ENCODE measurements at regions not wholly inside any gene's neighbourhood (a gene's known extent, or its start where the extent isn't known, plus 50 kb on each side); places are given as distances from the start of the nearest gene placed in this dataset.

DNA sequence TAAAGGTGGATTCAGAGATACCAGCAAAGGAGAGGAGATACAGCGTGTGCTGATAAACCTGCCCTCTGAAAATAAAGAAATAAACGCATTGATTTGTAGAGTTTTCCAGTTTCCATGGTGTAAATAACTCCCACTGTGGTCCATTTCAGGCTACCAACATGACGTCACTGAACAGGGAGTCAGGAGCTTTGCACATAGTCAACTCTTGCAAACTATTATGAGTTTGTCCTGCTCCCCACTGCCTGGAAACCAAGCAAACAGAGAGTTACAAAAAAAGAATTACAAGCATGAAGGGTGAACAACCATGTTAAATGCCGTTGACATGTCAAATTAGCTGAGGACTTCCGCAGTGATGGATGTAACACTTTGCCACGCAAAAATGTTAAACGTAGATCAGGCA is 70.4 kb upstream of the GATA2 start:
- no CpG with 5 or more reads among the region's 7 CpGs for WGBS, 2 donors (ENCODE audit: extremely low coverage in 2 of 2, insufficient read length in 2 of 2, insufficient replicate concordance in 1 of 2)

DNA sequence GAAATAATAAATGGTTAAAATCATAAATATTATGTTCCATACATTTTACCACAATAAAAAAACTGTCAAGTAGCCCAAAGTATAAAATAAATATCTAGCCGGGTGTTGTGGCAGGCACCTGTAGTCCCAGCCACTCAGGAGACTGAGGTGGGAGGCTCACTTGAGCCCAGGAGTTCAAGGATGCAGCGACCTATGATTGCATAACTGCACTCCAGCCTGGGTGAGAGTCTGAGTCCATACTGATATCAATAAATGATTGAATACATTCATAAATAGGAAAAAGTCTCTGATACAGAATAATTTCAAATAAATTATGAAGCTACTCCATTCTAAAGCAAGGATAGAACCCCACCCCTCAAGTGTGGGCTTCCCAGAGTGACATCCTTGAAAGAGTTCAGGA is 68.5 kb upstream of the GATA2 start:
- H3K27me3 ChIP-seq (ENCODE audit: control insufficient read depth in 3 of 3, insufficient read depth in 3 of 3, low read depth in 1 of 3, low read length in 3 of 3): peaks cover 0 to 35% (median 4%) of the 10 kb centered on the region in 3 experiments
- no CpG with 5 or more reads among the region's 2 CpGs for WGBS, 2 donors (ENCODE audit: extremely low coverage in 2 of 2, insufficient read length in 2 of 2, insufficient replicate concordance in 1 of 2)

More for the DNA sequence above, 70.4 kb upstream of the GATA2 start:
- Histone ChIP-seq H3K79me1 (ENCODE audit: low read depth, low read length) (no peaks in the 10 kb centered on the region), H3K36me3 (replicated peaks in 1 of 2; ENCODE audit: control insufficient read depth in 2 of 2, insufficient read depth in 2 of 2, low read length in 2 of 2) (no peaks in the 10 kb centered on the region), H2BK15ac (ENCODE audit: low read length) (no peak overlapping the region), H3K23ac (ENCODE audit: low read depth, low read length, poor library complexity) (no peak overlapping the region), H3K4me1 (ENCODE audit: control insufficient read depth in 2 of 2, insufficient read depth in 1 of 2, low read depth in 1 of 2, low read length in 2 of 2) (no peaks in the 10 kb centered on the region), H2BK12ac (ENCODE audit: low read length) (no peak overlapping the region), H3K9me3 (replicated peaks in 1 of 2; ENCODE audit: control insufficient read depth in 2 of 2, insufficient read depth in 1 of 2, low read depth in 1 of 2, low read length in 2 of 2) (no peaks in the 10 kb centered on the region), H3K4me3 (ENCODE audit: low read length in 2 of 2) (no peak overlapping the region), H3K27ac (replicated peaks; ENCODE audit: low read length) (no peak overlapping the region), H2AK5ac (ENCODE audit: low read depth, low read length) (no peak overlapping the region), H3K9ac (ENCODE audit: low read depth, low read length, poor library complexity) (no peak overlapping the region), H3K4ac (ENCODE audit: low read length) (no peak overlapping the region), H4K91ac (ENCODE audit: low read depth, low read length, poor library complexity) (no peak overlapping the region), H3K14ac (ENCODE audit: low read length) (no peak overlapping the region), H2AFZ (ENCODE audit: low read length) (no peak overlapping the region), H3K27me3 (ENCODE audit: control insufficient read depth in 3 of 3, insufficient read depth in 3 of 3, low read depth in 1 of 3, low read length in 3 of 3) (peaks cover 0 to 31% (median 2%) of the 10 kb centered on the region in 3 experiments), H2BK120ac (ENCODE audit: low read depth, low read length) (no peak overlapping the region), H3K18ac (ENCODE audit: low read length) (no peak overlapping the region), H2BK5ac (ENCODE audit: low read length) (no peak overlapping the region), H3K4me2 (ENCODE audit: insufficient read depth, low read length, poor library complexity, severe bottlenecking) (no peak overlapping the region), H4K8ac (ENCODE audit: low read depth, low read length) (no peak overlapping the region)
- no peak for DNase-seq (ENCODE audit: low spot score)

DNA sequence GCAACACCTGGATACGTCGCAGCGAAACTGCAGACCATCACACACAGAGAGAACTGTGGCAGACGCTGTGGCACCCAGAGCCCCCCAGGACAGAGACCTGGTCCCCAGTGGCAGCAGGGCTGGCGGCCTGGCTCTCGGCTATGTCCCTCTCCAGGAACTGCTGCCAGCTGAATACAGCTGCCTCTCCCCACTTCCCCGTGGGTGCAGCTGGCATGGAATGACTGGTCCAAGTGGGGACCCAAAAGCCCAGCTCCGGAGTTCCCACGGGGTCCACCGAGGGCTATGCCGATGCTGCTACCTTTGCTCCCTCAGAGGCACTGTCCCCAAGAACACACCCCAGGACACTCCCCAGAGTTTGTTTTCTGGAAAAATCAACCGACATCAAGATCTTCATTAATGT is 67.8 kb upstream of the GATA2 start:
- Histone ChIP-seq H3K23ac (ENCODE audit: low read depth, low read length, poor library complexity) (no peak overlapping the region), H2BK15ac (ENCODE audit: low read length) (no peak overlapping the region), H2AK5ac (ENCODE audit: low read depth, low read length) (no peak overlapping the region), H3K18ac (ENCODE audit: low read length) (peak overlapping the region; percentile 52), H3K4me1 (ENCODE audit: control insufficient read depth in 2 of 2, insufficient read depth in 1 of 2, low read depth in 1 of 2, low read length in 2 of 2) (no peaks in the 10 kb centered on the region), H2BK120ac (ENCODE audit: low read depth, low read length) (no peak overlapping the region), H3K4me3 (ENCODE audit: low read length in 2 of 2) (no peak overlapping the region), H2BK5ac (ENCODE audit: low read length) (no peak overlapping the region), H3K27ac (replicated peaks; ENCODE audit: low read length) (no peak overlapping the region), H3K9me3 (replicated peaks in 1 of 2; ENCODE audit: control insufficient read depth in 2 of 2, insufficient read depth in 1 of 2, low read depth in 1 of 2, low read length in 2 of 2) (no peaks in the 10 kb centered on the region), H4K91ac (ENCODE audit: low read depth, low read length, poor library complexity) (no peak overlapping the region), H3K14ac (ENCODE audit: low read length) (no peak overlapping the region), H2AFZ (ENCODE audit: low read length) (no peak overlapping the region), H3K4ac (ENCODE audit: low read length) (no peak overlapping the region), H3K36me3 (replicated peaks in 1 of 2; ENCODE audit: control insufficient read depth in 2 of 2, insufficient read depth in 2 of 2, low read length in 2 of 2) (no peaks in the 10 kb centered on the region), H4K8ac (ENCODE audit: low read depth, low read length) (no peak overlapping the region), H3K27me3 (ENCODE audit: control insufficient read depth in 3 of 3, insufficient read depth in 3 of 3, low read depth in 1 of 3, low read length in 3 of 3) (peaks cover 0 to 41% (median 9%) of the 10 kb centered on the region in 3 experiments), H3K79me1 (ENCODE audit: low read depth, low read length) (no peaks in the 10 kb centered on the region), H3K9ac (ENCODE audit: low read depth, low read length, poor library complexity) (no peak overlapping the region), H2BK12ac (ENCODE audit: low read length) (no peak overlapping the region), H3K4me2 (ENCODE audit: insufficient read depth, low read length, poor library complexity, severe bottlenecking) (no peak overlapping the region)
- WGBS, 2 donors (ENCODE audit: extremely low coverage in 2 of 2, insufficient read length in 2 of 2, insufficient replicate concordance in 1 of 2): no CpG with 5 or more reads among the region's 12 CpGs
- no peak for DNase-seq (ENCODE audit: low spot score)

More for the DNA sequence above, 68.5 kb upstream of the GATA2 start:
- Histone ChIP-seq H3K4ac (ENCODE audit: low read length) (no peak overlapping the region), H4K91ac (ENCODE audit: low read depth, low read length, poor library complexity) (no peak overlapping the region), H3K79me1 (ENCODE audit: low read depth, low read length) (no peaks in the 10 kb centered on the region), H3K18ac (ENCODE audit: low read length) (no peak overlapping the region), H3K23ac (ENCODE audit: low read depth, low read length, poor library complexity) (no peak overlapping the region), H3K9ac (ENCODE audit: low read depth, low read length, poor library complexity) (no peak overlapping the region), H3K27ac (replicated peaks; ENCODE audit: low read length) (no peak overlapping the region), H3K9me3 (replicated peaks in 1 of 2; ENCODE audit: control insufficient read depth in 2 of 2, insufficient read depth in 1 of 2, low read depth in 1 of 2, low read length in 2 of 2) (no peaks in the 10 kb centered on the region), H3K36me3 (replicated peaks in 1 of 2; ENCODE audit: control insufficient read depth in 2 of 2, insufficient read depth in 2 of 2, low read length in 2 of 2) (no peaks in the 10 kb centered on the region), H2BK15ac (ENCODE audit: low read length) (no peak overlapping the region), H4K8ac (ENCODE audit: low read depth, low read length) (no peak overlapping the region), H2AFZ (ENCODE audit: low read length) (no peak overlapping the region), H3K4me1 (ENCODE audit: control insufficient read depth in 2 of 2, insufficient read depth in 1 of 2, low read depth in 1 of 2, low read length in 2 of 2) (no peaks in the 10 kb centered on the region), H2BK12ac (ENCODE audit: low read length) (no peak overlapping the region), H2BK120ac (ENCODE audit: low read depth, low read length) (no peak overlapping the region), H3K4me2 (ENCODE audit: insufficient read depth, low read length, poor library complexity, severe bottlenecking) (no peak overlapping the region), H2BK5ac (ENCODE audit: low read length) (no peak overlapping the region), H3K14ac (ENCODE audit: low read length) (no peak overlapping the region), H2AK5ac (ENCODE audit: low read depth, low read length) (no peak overlapping the region), H3K4me3 (ENCODE audit: low read length in 2 of 2) (no peak overlapping the region)
- DNase-seq (ENCODE audit: low spot score): no peak

DNA sequence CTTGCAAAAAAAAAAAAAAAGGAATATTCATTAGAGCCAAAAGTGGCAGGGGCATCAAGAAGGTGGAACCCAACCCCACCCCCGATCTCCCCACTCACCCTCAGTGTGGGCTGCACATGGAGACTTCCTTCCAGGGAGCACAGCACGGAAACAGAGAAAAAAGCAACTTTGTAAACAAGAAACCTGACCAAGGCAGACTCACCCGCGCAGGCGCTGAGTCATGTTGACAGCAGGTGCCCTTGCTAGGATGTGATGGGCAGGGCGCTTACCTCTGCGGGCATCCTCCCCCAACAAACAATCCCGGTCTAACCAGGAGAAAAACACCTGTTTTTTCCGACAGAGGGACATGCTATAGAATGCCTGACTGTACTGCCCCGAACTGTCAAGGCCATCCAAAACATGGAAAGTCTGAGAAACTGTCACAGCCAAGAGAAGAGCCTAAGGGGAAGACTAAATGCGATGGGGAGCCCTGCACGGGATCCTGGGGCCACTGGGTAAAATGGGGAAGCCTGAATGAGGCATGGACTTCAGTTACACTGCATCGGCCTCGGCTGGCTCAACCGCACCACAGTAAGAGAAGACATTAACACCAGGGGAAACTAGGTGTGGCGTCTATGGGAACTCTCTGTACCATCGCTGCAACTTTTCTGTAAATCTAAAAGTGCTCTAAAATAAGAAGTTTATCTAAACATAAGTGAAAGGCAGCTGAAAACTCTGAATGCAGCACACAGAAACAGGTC is 66.7 kb upstream of the GATA2 start:
- H3K4me3 ChIP-seq (ENCODE audit: low read length in 2 of 2): no peak overlapping the region
- no peak overlapping the region for H4K91ac ChIP-seq (ENCODE audit: low read depth, low read length, poor library complexity)

More for the DNA sequence above, 66.7 kb upstream of the GATA2 start:
- H2BK15ac ChIP-seq (ENCODE audit: low read length): no peak overlapping the region
- no peaks in the 10 kb centered on the region for H3K36me3 ChIP-seq (replicated peaks in 1 of 2; ENCODE audit: control insufficient read depth in 2 of 2, insufficient read depth in 2 of 2, low read length in 2 of 2)
- H3K27me3 ChIP-seq (ENCODE audit: control insufficient read depth in 3 of 3, insufficient read depth in 3 of 3, low read depth in 1 of 3, low read length in 3 of 3): peaks cover 0 to 45% (median 19%) of the 10 kb centered on the region in 3 experiments
- no peak overlapping the region for H2BK5ac ChIP-seq (ENCODE audit: low read length)
- H3K9ac ChIP-seq (ENCODE audit: low read depth, low read length, poor library complexity): no peak overlapping the region
- no peak overlapping the region for H3K14ac ChIP-seq (ENCODE audit: low read length)
- no peak overlapping the region for H3K23ac ChIP-seq (ENCODE audit: low read depth, low read length, poor library complexity)
- no peak overlapping the region for H2BK120ac ChIP-seq (ENCODE audit: low read depth, low read length)
- no peak overlapping the region for H3K4ac ChIP-seq (ENCODE audit: low read length)
- no peaks in the 10 kb centered on the region for H3K9me3 ChIP-seq (replicated peaks in 1 of 2; ENCODE audit: control insufficient read depth in 2 of 2, insufficient read depth in 1 of 2, low read depth in 1 of 2, low read length in 2 of 2)
- H4K8ac ChIP-seq (ENCODE audit: low read depth, low read length): no peak overlapping the region
- H3K79me1 ChIP-seq (ENCODE audit: low read depth, low read length): no peaks in the 10 kb centered on the region
- no peaks in the 10 kb centered on the region for H3K4me1 ChIP-seq (ENCODE audit: control insufficient read depth in 2 of 2, insufficient read depth in 1 of 2, low read depth in 1 of 2, low read length in 2 of 2)
- no peak overlapping the region for H2AFZ ChIP-seq (ENCODE audit: low read length)
- no peak overlapping the region for H2BK12ac ChIP-seq (ENCODE audit: low read length)
- H3K27ac ChIP-seq (replicated peaks; ENCODE audit: low read length): no peak overlapping the region
- H3K4me2 ChIP-seq (ENCODE audit: insufficient read depth, low read length, poor library complexity, severe bottlenecking): no peak overlapping the region
- no CpG with 5 or more reads among the region's 17 CpGs for WGBS, 2 donors (ENCODE audit: extremely low coverage in 2 of 2, insufficient read length in 2 of 2, insufficient replicate concordance in 1 of 2)
- H3K18ac ChIP-seq (ENCODE audit: low read length): no peak overlapping the region
- no peak for DNase-seq (ENCODE audit: low spot score)
- no peak overlapping the region for H2AK5ac ChIP-seq (ENCODE audit: low read depth, low read length)

All from neuronal stem cell (in vitro differentiated cells).